ENCODE measurements at regions not wholly inside any gene's neighbourhood (a gene's known extent, or its start where the extent isn't known, plus 50 kb on each side); places are given as distances from the start of the nearest gene placed in this dataset.
A peak's percentile ranks its signal among the peaks of the same experiment; 100 is the strongest.

DNA sequence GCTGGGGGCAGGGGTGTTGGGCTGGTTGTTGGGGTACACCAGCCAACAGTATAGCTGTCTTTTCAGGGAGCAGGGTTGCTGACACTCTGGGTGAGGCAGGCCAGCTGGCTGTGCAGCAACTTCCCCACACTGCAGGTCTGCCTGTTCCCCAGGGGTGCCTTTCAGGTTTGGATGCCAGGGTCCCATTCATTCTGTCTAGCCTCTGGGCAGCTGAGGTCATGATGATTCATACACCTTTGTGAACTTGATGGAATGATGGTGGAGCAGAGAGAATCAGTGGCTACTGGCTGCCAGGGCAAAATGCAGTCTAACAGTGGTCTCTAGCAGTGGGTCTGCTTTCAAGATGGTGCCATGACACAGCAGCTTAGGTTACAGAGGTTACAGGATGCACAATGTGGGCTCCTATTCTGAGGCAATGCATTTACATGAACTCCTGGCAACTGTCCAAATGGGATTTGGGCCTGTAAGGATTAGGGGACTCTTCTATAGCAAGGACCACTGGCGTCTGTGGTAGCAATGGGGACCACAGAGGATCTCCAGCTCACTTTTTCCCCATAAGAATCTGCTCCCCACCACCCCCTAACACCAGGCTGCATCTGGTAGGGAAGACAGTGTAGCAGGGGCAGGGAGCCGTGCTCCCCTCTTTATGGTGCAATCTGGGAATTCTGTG, 103.7 kb downstream of the FEM1C start:
- no peak for DNase-seq
- intact Hi-C loops (cut with DNase I; ENCODE audit: low total_unique reads), result no loop called here
- no peak overlapping the region for H3K27ac ChIP-seq
- no peak for ATAC-seq
- no peaks in the 10 kb centered on the region for H3K27me3 ChIP-seq
- in situ Hi-C loops (cut with MboI; ENCODE audit: low sequenced_read_pairs in 4 of 4), result no loop called here
- H3K9me3 ChIP-seq, result no peaks in the 10 kb centered on the region
- TF ChIP-seq, protein P1, sequence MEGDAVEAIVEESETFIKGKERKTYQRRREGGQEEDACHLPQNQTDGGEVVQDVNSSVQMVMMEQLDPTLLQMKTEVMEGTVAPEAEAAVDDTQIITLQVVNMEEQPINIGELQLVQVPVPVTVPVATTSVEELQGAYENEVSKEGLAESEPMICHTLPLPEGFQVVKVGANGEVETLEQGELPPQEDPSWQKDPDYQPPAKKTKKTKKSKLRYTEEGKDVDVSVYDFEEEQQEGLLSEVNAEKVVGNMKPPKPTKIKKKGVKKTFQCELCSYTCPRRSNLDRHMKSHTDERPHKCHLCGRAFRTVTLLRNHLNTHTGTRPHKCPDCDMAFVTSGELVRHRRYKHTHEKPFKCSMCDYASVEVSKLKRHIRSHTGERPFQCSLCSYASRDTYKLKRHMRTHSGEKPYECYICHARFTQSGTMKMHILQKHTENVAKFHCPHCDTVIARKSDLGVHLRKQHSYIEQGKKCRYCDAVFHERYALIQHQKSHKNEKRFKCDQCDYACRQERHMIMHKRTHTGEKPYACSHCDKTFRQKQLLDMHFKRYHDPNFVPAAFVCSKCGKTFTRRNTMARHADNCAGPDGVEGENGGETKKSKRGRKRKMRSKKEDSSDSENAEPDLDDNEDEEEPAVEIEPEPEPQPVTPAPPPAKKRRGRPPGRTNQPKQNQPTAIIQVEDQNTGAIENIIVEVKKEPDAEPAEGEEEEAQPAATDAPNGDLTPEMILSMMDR (IDR thresholded peaks at IDR 0.05 in 4 of 5, conservative IDR thresholded peaks at IDR 0.05 in 1 of 5), result no peak
- no peak for TF ChIP-seq POLR2A (IDR thresholded peaks at IDR 0.05)
- no peaks in the 10 kb centered on the region for H3K36me3 ChIP-seq
- H3K4me1 ChIP-seq, result peaks cover 2 to 6% of the 10 kb centered on the region in 2 donors
- H3K4me3 ChIP-seq, result no peak overlapping the region

DNA sequence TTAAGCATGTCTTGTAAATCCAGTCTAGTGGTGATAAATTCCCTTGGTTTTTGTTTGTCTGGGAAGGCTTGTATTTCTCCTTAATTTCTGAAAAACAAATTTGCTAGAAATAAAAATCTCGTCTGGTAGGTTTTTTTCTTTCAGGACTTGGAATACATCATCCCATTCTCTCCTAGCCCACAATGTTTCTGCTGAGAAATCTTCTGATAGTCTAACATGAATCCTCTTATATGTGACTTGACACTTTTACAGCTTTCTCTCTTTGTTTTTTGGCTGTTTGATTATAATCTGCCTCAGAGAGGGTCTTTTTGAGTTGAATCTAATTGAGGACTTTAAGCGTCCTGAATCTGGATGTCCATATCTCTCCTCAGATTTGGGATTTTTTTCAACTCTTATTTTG, 104.9 kb downstream of the FEM1C start:
- no peak for DNase-seq
- TF ChIP-seq, protein P1 (IDR thresholded peaks at IDR 0.05 in 4 of 5, conservative IDR thresholded peaks at IDR 0.05 in 1 of 5), result no peak

DNA sequence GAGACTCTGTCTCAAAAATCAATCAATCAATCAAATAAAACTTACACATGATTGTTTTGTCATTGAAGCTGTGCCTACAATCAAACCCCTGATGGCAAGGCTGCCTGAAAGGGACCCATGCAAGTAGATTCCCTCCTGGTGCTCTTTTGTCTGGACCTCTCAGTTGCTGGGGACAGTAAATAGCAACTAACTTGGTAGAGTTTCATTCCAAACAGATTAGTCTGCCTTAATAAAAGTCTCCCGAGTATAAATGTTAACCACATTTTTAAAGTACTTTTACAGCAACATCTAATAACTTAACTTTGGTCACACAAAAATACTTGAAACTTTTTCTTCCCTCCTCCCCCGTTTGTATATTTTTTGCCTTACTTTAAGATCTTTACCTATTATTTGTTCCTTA, 105.5 kb downstream of the FEM1C start:
- ATAC-seq, result no peak
- peaks cover 14 to 20% of the 10 kb centered on the region in 2 donors for H3K4me1 ChIP-seq
- no peaks in the 10 kb centered on the region for H3K9me3 ChIP-seq
- H3K27me3 ChIP-seq, result no peaks in the 10 kb centered on the region
- in situ Hi-C loops (cut with MboI; ENCODE audit: low sequenced_read_pairs in 4 of 4) (no loop called here), intact Hi-C loops (cut with DNase I; ENCODE audit: low total_unique reads) (no loop called here)
- H3K4me3 ChIP-seq, result no peak overlapping the region
- no peak overlapping the region for H3K27ac ChIP-seq
- no peak for TF ChIP-seq POLR2A (IDR thresholded peaks at IDR 0.05)
- TF ChIP-seq, protein P1 (IDR thresholded peaks at IDR 0.05 in 4 of 5, conservative IDR thresholded peaks at IDR 0.05 in 1 of 5), result no peak
- H3K36me3 ChIP-seq, result no peaks in the 10 kb centered on the region
- DNase-seq, result no peak

More for the DNA sequence above, 104.9 kb downstream of the FEM1C start:
- Histone ChIP-seq H3K4me3 (peak overlapping the region in 1 of 4 donors; percentile 4), H3K27me3 (no peaks in the 10 kb centered on the region), H3K9me3 (no peaks in the 10 kb centered on the region), H3K4me1 (peaks cover 13 to 17% of the 10 kb centered on the region in 2 donors), H3K36me3 (no peaks in the 10 kb centered on the region), H3K27ac (no peak overlapping the region)
- in situ Hi-C loops (cut with MboI; ENCODE audit: low sequenced_read_pairs in 4 of 4) (no loop called here), intact Hi-C loops (cut with DNase I; ENCODE audit: low total_unique reads) (no loop called here)
- ATAC-seq, result no peak

DNA sequence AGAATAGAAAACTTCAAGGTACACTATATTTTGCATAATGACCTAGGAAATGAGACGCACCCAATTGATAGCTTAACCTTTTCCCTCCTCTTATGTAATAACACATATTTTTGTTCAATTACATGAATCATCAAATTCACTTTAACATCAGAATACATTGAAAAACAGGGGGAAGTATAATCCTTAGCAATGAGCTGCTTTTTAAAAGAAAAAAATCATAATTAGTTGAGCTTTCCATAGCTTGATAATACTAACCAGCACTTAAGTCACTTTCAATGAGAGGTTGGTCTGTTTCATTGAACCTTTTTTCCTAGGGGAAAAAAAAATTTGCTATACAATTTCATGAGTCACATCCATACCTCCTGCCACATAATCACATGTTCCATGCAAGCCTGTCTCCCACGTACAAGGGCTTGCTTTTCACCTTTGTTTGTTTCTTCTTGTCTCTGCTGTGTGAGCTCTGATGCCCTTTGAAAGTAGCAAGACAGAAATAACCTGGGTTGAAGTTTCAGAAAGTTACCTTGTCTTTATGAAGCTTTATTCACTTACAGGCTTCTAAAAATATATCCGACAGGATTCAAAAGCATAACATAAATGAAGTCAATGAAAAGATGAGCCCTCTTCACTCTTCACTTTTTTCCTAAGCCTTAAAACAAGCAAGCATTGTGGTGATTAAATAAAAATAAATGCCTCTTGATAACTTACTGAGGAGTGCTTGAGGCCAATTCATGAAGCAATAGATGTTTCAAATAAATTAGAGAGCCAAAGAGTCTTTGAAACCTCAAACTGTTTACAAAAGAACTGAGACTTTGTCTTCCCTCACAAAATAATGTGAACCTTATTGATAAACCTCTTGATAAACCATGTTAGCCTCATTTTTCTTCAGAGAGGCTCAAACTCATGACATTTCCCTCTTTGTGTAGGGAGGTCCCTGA, 108.5 kb downstream of the FEM1C start:
- in situ Hi-C loops (cut with MboI; ENCODE audit: low sequenced_read_pairs in 4 of 4) (no loop called here), intact Hi-C loops (cut with DNase I; ENCODE audit: low total_unique reads) (no loop called here)
- no peak overlapping the region for H3K4me3 ChIP-seq
- H3K36me3 ChIP-seq, result no peaks in the 10 kb centered on the region
- peak overlapping the region in 2 of 4 donors; percentile 1 to 12 for H3K27ac ChIP-seq
- peaks cover 14 to 20% of the 10 kb centered on the region in 2 donors for H3K4me1 ChIP-seq
- no peaks in the 10 kb centered on the region for H3K27me3 ChIP-seq
- DNase-seq (no peak), ATAC-seq (no peak)
- TF ChIP-seq, protein P1 (IDR thresholded peaks at IDR 0.05 in 4 of 5, conservative IDR thresholded peaks at IDR 0.05 in 1 of 5), result no peak
- no peak for TF ChIP-seq POLR2A (IDR thresholded peaks at IDR 0.05)
- H3K9me3 ChIP-seq, result no peaks in the 10 kb centered on the region
